GM12892 (cell line): ENCODE measurements at regions not wholly inside any gene's neighbourhood (a gene's known extent, or its start where the extent isn't known, plus 50 kb on each side); places are given as distances from the start of the nearest gene placed in this dataset.

ENCODE experiments used
- POLR2A ChIP-seq: IDR thresholded peaks from 2 replicates; pipeline ENCODE4 v1.6.1; 2011; ENCODE audit warnings: low read depth, low read length, control low read depth
- POLR2AphosphoS5 ChIP-seq: IDR thresholded peaks from 2 replicates; pipeline ENCODE4 v1.6.1; 2011; ENCODE audit warnings: low read depth, low read length, control low read depth
- TAF1 ChIP-seq: IDR thresholded peaks from 2 replicates; pipeline ENCODE4 v1.6.1; 2011; ENCODE audit warnings: low read depth, mild to moderate bottlenecking, control low read depth, low read length, borderline replicate concordance

- TF ChIP-seq POLR2A: no peak
- no peak for TF ChIP-seq TAF1
- no peak for TF ChIP-seq POLR2AphosphoS5
Measured at GRCh38 chr5:12217039-12217438, 312.8 kb upstream of the CTNND2 start.
